ENCODE measurements at regions not wholly inside any gene's neighbourhood (a gene's known extent, or its start where the extent isn't known, plus 50 kb on each side); places are given as distances from the start of the nearest gene placed in this dataset.

GRCh38 chr5:91670122-91670521 is 287.0 kb upstream of the ARRDC3 start (continued):
- TF ChIP-seq CTCF (IDR thresholded peaks at IDR 0.05) (no peak), ZNF512 (CRISPR knock-in tag; IDR thresholded peaks at IDR 0.05; ENCODE audit: borderline replicate concordance) (no peak), JAZF1 (CRISPR knock-in tag; IDR thresholded peaks at IDR 0.05) (no peak), GTF2I (CRISPR knock-in tag; conservative IDR thresholded peaks at IDR 0.05) (no peak), ZNF263 (CRISPR knock-in tag; IDR thresholded peaks at IDR 0.05; ENCODE audit: low read depth) (no peak)

GRCh38 chr5:91668261-91668660 is 285.1 kb upstream of the ARRDC3 start:
- ATAC-seq (no peak), DNase-seq (ENCODE audit: low spot score) (no peak)
- ChIA-PET CTCF (no interaction called here), POLR2A (no interaction called here)
- Mint-ChIP-seq H3K36me3 (no peaks in the 10 kb centered on the region), H3K27ac (no peak overlapping the region), H3K4me1 (peaks cover 13% of the 10 kb centered on the region), H3K9me3 (no peaks in the 10 kb centered on the region), H3K4me3 (no peak overlapping the region), H3K27me3 (ENCODE audit: low read depth) (no peaks in the 10 kb centered on the region)
- no peak for TF ChIP-seq OVOL2 (CRISPR knock-in tag; IDR thresholded peaks at IDR 0.05; ENCODE audit: borderline replicate concordance)
- no peak for TF ChIP-seq PREB (CRISPR knock-in tag; IDR thresholded peaks at IDR 0.05; ENCODE audit: borderline replicate concordance)
- no peak for TF ChIP-seq ZMAT4 (CRISPR knock-in tag; IDR thresholded peaks at IDR 0.05)
- no peak for TF ChIP-seq ZBTB21 (CRISPR knock-in tag; IDR thresholded peaks at IDR 0.05; ENCODE audit: borderline replicate concordance)
- TF ChIP-seq ATF3 (CRISPR knock-in tag; conservative IDR thresholded peaks at IDR 0.05): no peak
- TF ChIP-seq CTCF (IDR thresholded peaks at IDR 0.05): no peak
- TF ChIP-seq NR2C2 (CRISPR knock-in tag; IDR thresholded peaks at IDR 0.05): no peak
- no peak for TF ChIP-seq ZSCAN18 (CRISPR knock-in tag; IDR thresholded peaks at IDR 0.05)
- no peak for TF ChIP-seq HMGA2 (CRISPR knock-in tag; IDR thresholded peaks at IDR 0.05)
- no peak for TF ChIP-seq MLX (CRISPR knock-in tag; IDR thresholded peaks at IDR 0.05)
- TF ChIP-seq ZNF281 (CRISPR knock-in tag; IDR thresholded peaks at IDR 0.05): no peak
- no peak for TF ChIP-seq IRF2 (CRISPR knock-in tag; IDR thresholded peaks at IDR 0.05; ENCODE audit: borderline replicate concordance, low read depth)
- TF ChIP-seq TEAD4 (CRISPR knock-in tag; IDR thresholded peaks at IDR 0.05): no peak
- no peak for TF ChIP-seq CBFB (CRISPR knock-in tag; IDR thresholded peaks at IDR 0.05; ENCODE audit: low read depth)
- no peak for TF ChIP-seq TP53 (CRISPR knock-in tag; IDR thresholded peaks at IDR 0.05)
- no peak for TF ChIP-seq ZNF396 (CRISPR knock-in tag; IDR thresholded peaks at IDR 0.05; ENCODE audit: borderline replicate concordance)
- TF ChIP-seq E2F5 (CRISPR knock-in tag; IDR thresholded peaks at IDR 0.05): no peak
